H1 (cell line): ENCODE measurements at regions not wholly inside any gene's neighbourhood (a gene's known extent, or its start where the extent isn't known, plus 50 kb on each side); places are given as distances from the start of the nearest gene placed in this dataset.

ENCODE experiments used
- CTCF ChIA-PET: fragments of 300-600 bp; sonication (Branson Sonifier 250); formaldehyde crosslinking; loops from one replicate; lab custom pipeline; 2021; ENCODE audit not compliant: partially characterized antibody; lab: Charles Lee
- POLR2A ChIA-PET: fragments of 300-600 bp; sonication (Branson Sonifier 250); formaldehyde crosslinking; loops from one replicate; lab custom pipeline; 2021; ENCODE audit warnings: inconsistent platforms; ENCODE audit not compliant: partially characterized antibody; lab: Charles Lee
- DNase-seq, 2 experiments: peaks; one replicate each; pipeline versions ENCODE4 v3.0.0 to v3.0.0-alpha.2; 2010 to 2022; ENCODE audit warnings: low spot score in 2 of 2, low read depth in 1 of 2, mixed read lengths in 1 of 2
- FAIRE-seq: peaks from 2 replicates; lab custom pipeline; 2011; peaks lifted over from hg19 to GRCh38; lab: Jason Lieb, UNC
- H2AFZ ChIP-seq: 2 replicates; pipeline ENCODE4 v1.8.1; 2012; ENCODE audit warnings: low read length, inconsistent platforms
- H2AK5ac ChIP-seq: 2 replicates; pipeline ENCODE4 v1.6.1; 2013; ENCODE audit warnings: low read depth, low read length
- H2BK120ac ChIP-seq: replicated peaks from 2 replicates; pipeline ENCODE3; 2013; ENCODE audit warnings: low read depth, low read length, inconsistent platforms
- H2BK12ac ChIP-seq: 2 replicates; pipeline ENCODE4 v1.6.1; 2013; ENCODE audit warnings: low read depth, low read length
- H2BK15ac ChIP-seq: 2 replicates; pipeline ENCODE4 v1.6.1; 2013; ENCODE audit warnings: low read length
- H2BK20ac ChIP-seq: 2 replicates; pipeline ENCODE4 v1.6.1; 2013; ENCODE audit warnings: low read length
- H2BK5ac ChIP-seq: 2 replicates; pipeline ENCODE4 v1.6.1; 2013; ENCODE audit warnings: low read depth, low read length
- H3K14ac ChIP-seq: 2 replicates; pipeline ENCODE4 v1.6.1; 2013; ENCODE audit warnings: inconsistent platforms; ENCODE audit not compliant: insufficient read length
- H3K18ac ChIP-seq: 2 replicates; pipeline ENCODE4 v1.6.1; 2013; ENCODE audit warnings: low read length; ENCODE audit errors: extremely low read depth
- H3K23ac ChIP-seq: 2 replicates; pipeline ENCODE4 v1.6.1; 2013; ENCODE audit warnings: inconsistent platforms; ENCODE audit not compliant: insufficient read length
- H3K23me2 ChIP-seq: 2 replicates; pipeline ENCODE4 v1.6.1; 2013; ENCODE audit warnings: low read depth, low read length
- H3K27ac ChIP-seq: 2 replicates; pipeline ENCODE4 v1.6.1; 2011; ENCODE audit warnings: low read depth, low read length, inconsistent platforms
- H3K27me3 ChIP-seq, 4 experiments: replicated peaks in 1 of 4; 1 replicate in 1 of 4; 2 replicates in 3 of 4; pipeline versions ENCODE4 v1.6.1 to v1.8.1; 2011 to 2013; ENCODE audit warnings: low read length in 3 of 4, mild to moderate bottlenecking in 3 of 4, inconsistent platforms in 2 of 4, mixed read lengths in 2 of 4, moderate library complexity in 1 of 4; ENCODE audit not compliant: control insufficient read depth in 3 of 4, insufficient read depth in 3 of 4; ENCODE audit errors: extremely low read depth in 1 of 4
- H3K36me3 ChIP-seq, 4 experiments: 2 replicates each; pipeline versions ENCODE4 v1.6.1 to v1.8.1; 2011 to 2013; ENCODE audit warnings: mild to moderate bottlenecking in 4 of 4, low read length in 3 of 4, moderate library complexity in 2 of 4, control low read depth in 1 of 4, inconsistent platforms in 1 of 4; ENCODE audit not compliant: insufficient read depth in 4 of 4, control insufficient read depth in 2 of 4
- H3K4ac ChIP-seq: replicated peaks from 2 replicates; pipeline ENCODE3; 2013; ENCODE audit warnings: low read length, low read depth, mixed read lengths, inconsistent platforms; ENCODE audit not compliant: insufficient read length
- H3K4me1 ChIP-seq, 4 experiments: replicated peaks in 1 of 4; 1 replicate in 1 of 4; 2 replicates in 3 of 4; pipeline versions ENCODE4 v1.6.1 to v1.8.1; 2011 to 2013; ENCODE audit warnings: low read length in 3 of 4, inconsistent platforms in 2 of 4, mixed read lengths in 1 of 4; ENCODE audit not compliant: insufficient read depth in 4 of 4, control insufficient read depth in 3 of 4
- H3K4me2 ChIP-seq, 2 experiments: 2 replicates each; pipeline versions ENCODE4 v1.6.1 to v1.8.1; 2011 to 2013; ENCODE audit warnings: low read depth in 2 of 2, low read length in 2 of 2, control low read depth in 1 of 2, inconsistent platforms in 1 of 2, mild to moderate bottlenecking in 1 of 2; ENCODE audit not compliant: insufficient read depth in 1 of 2
- H3K4me3 ChIP-seq, 4 experiments: fragments of 200-600, 300-600 bp in 1 of 4; sonication (generic), shearing (Covaris generic), sonication (Bioruptor Twin) in 1 of 4; 2 replicates each; pipeline versions ENCODE4 v1.5.1 to v1.8.1; 2011 to 2016; ENCODE audit warnings: low read length in 4 of 4, low read depth in 3 of 4, control low read depth in 2 of 4, inconsistent platforms in 2 of 4, mild to moderate bottlenecking in 2 of 4, mixed read lengths in 1 of 4, moderate library complexity in 1 of 4; ENCODE audit not compliant: insufficient read depth in 2 of 4; ENCODE audit errors: extremely low read depth in 1 of 4
- H3K56ac ChIP-seq: replicated peaks from 2 replicates; pipeline ENCODE3; 2013; ENCODE audit warnings: low read depth, mild to moderate bottlenecking, mixed read lengths, low read length, inconsistent platforms; ENCODE audit not compliant: insufficient read length
- H3K79me1 ChIP-seq: 2 replicates; pipeline ENCODE4 v1.6.1; 2013; ENCODE audit warnings: low read depth, low read length, control low read depth
- H3K79me2 ChIP-seq, 2 experiments: 2 replicates each; pipeline versions ENCODE4 v1.6.1 to v1.8.1; 2012 to 2013; ENCODE audit warnings: low read length in 2 of 2, mild to moderate bottlenecking in 2 of 2, inconsistent platforms in 1 of 2; ENCODE audit not compliant: insufficient read depth in 2 of 2, control insufficient read depth in 1 of 2
- H3K9ac ChIP-seq, 4 experiments: replicated peaks in 1 of 4; 1 replicate in 1 of 4; 2 replicates in 3 of 4; pipeline versions ENCODE4 v1.6.1 to v1.8.1; 2011 to 2013; ENCODE audit warnings: low read depth in 3 of 4, low read length in 3 of 4, control low read depth in 2 of 4, mild to moderate bottlenecking in 2 of 4, moderate library complexity in 2 of 4, inconsistent platforms in 1 of 4; ENCODE audit errors: extremely low read depth in 1 of 4
- H3K9me3 ChIP-seq, 2 experiments: 2 replicates each; pipeline versions ENCODE4 v1.6.1 to v1.8.1; 2012 to 2013; ENCODE audit warnings: mild to moderate bottlenecking in 2 of 2, moderate library complexity in 2 of 2, control low read depth in 1 of 2, inconsistent platforms in 1 of 2, low read depth in 1 of 2, low read length in 1 of 2, mixed read lengths in 1 of 2; ENCODE audit not compliant: insufficient read depth in 2 of 2
- H4K20me1 ChIP-seq, 2 experiments: replicated peaks in 1 of 2; 2 replicates each; pipeline versions ENCODE3 to v1.8.1; 2011 to 2013; ENCODE audit warnings: inconsistent platforms in 2 of 2, low read length in 2 of 2, mild to moderate bottlenecking in 1 of 2; ENCODE audit not compliant: insufficient read depth in 2 of 2, control insufficient read depth in 1 of 2
- H4K5ac ChIP-seq: 2 replicates; pipeline ENCODE4 v1.6.1; 2013; ENCODE audit warnings: low read length, low read depth, mixed read lengths, inconsistent platforms; ENCODE audit not compliant: insufficient read length
- H4K8ac ChIP-seq: 2 replicates; pipeline ENCODE4 v1.8.0; 2013; ENCODE audit warnings: mild to moderate bottlenecking, moderate library complexity, low read length, inconsistent platforms; ENCODE audit not compliant: insufficient read depth; ENCODE audit errors: extremely low read depth
- H4K91ac ChIP-seq: replicated peaks from 2 replicates; pipeline ENCODE3; 2013; ENCODE audit warnings: low read length, mixed read lengths, inconsistent platforms; ENCODE audit not compliant: insufficient read length
- EP300 ChIP-seq, 2 experiments: IDR thresholded peaks; 1 replicate in 1 of 2; 2 replicates in 1 of 2; pipeline ENCODE4 v1.6.1; 2011 to 2012; ENCODE audit warnings: low read depth in 2 of 2, low read length in 2 of 2, mild to moderate bottlenecking in 2 of 2, borderline replicate concordance in 1 of 2, inconsistent platforms in 1 of 2, moderate library complexity in 1 of 2
- HDAC2 ChIP-seq, 2 experiments: fragments of 300-600 bp in 1 of 2; sonication (generic) in 1 of 2; IDR thresholded peaks; 2 replicates each; pipeline ENCODE4 v1.6.1; 2011 to 2012; ENCODE audit warnings: low read depth in 2 of 2, low read length in 2 of 2, mild to moderate bottlenecking in 2 of 2, moderate library complexity in 2 of 2, borderline replicate concordance in 1 of 2, inconsistent platforms in 1 of 2
- RXRA ChIP-seq: IDR thresholded peaks from 2 replicates; pipeline ENCODE4 v1.6.1; 2011; ENCODE audit warnings: low read depth, mild to moderate bottlenecking, low read length, moderate library complexity; ENCODE audit not compliant: insufficient read depth
- SIRT6 ChIP-seq: IDR thresholded peaks from one replicate; pipeline ENCODE4 v1.7.1; 2012; ENCODE audit warnings: low read length, inconsistent platforms
- SUZ12 ChIP-seq: fragments of 200-600 bp; sonication (generic); IDR thresholded peaks from 2 replicates; pipeline ENCODE4 v1.6.1; 2012; ENCODE audit warnings: mild to moderate bottlenecking, inconsistent platforms, low read length, moderate library complexity, mixed read lengths
- WGBS, 2 experiments: shearing (Covaris generic) in 1 of 2; methylation state at CpG; one replicate each; pipeline versions ENCODE4 v1.1.6 to v1.1.7; 2013 to 2015; ENCODE audit warnings: low lambda C conversion rate in 2 of 2, mixed read lengths in 2 of 2, inconsistent platforms in 1 of 2, low coverage in 1 of 2, missing lambda C conversion rate in 1 of 2; ENCODE audit not compliant: insufficient replicate concordance in 2 of 2, insufficient coverage in 1 of 2, insufficient read length in 1 of 2; ENCODE audit errors: extremely low coverage in 1 of 2, missing lambda C conversion rate in 1 of 2; 5-methylcytosine and 5-hydroxymethylcytosine counted together

- CTCF ChIA-PET: interaction anchor here (0.6 kb wide), 1 partner anchor 263 kb away, joined by 4 read pairs; no protein-coding TSS in a partner anchor
- H3K79me2 ChIP-seq: no peaks in the 10 kb centered on the region
- no peak for FAIRE-seq
- no peak overlapping the region for H3K9ac ChIP-seq
- H4K20me1 ChIP-seq: no peaks in the 10 kb centered on the region
- no peaks in the 10 kb centered on the region for H3K9me3 ChIP-seq
- H3K27ac ChIP-seq: no peak overlapping the region
- POLR2A ChIA-PET: no interaction called here
- no peak overlapping the region for H2AFZ ChIP-seq
- no peak overlapping the region for H3K4ac ChIP-seq
- H3K23ac ChIP-seq: no peak overlapping the region
- H3K56ac ChIP-seq: no peak overlapping the region
- H3K23me2 ChIP-seq: peaks cover 2% of the 10 kb centered on the region; the same call in 1 of the 2 replicates
- no peak overlapping the region for H2BK12ac ChIP-seq
- H2BK20ac ChIP-seq: no peak overlapping the region
- no peak overlapping the region for H4K91ac ChIP-seq
- H3K14ac ChIP-seq: no peak overlapping the region
- no peak overlapping the region for H2BK15ac ChIP-seq
- H3K18ac ChIP-seq: no peak overlapping the region
- H3K79me1 ChIP-seq: no peaks in the 10 kb centered on the region
- no peak overlapping the region for H3K4me3 ChIP-seq
- no peaks in the 10 kb centered on the region for H3K4me1 ChIP-seq
- H3K4me2 ChIP-seq: no peak overlapping the region
- 95% methylated on average over 3 of the region's 3 CpGs; no CpG with 5 or more reads in 1 of the 2 experiments for WGBS, 2 experiments
- H3K36me3 ChIP-seq: no peaks in the 10 kb centered on the region
- H4K8ac ChIP-seq: no peak overlapping the region
- H3K27me3 ChIP-seq: no peaks in the 10 kb centered on the region
- no peak overlapping the region for H2BK120ac ChIP-seq
- H4K5ac ChIP-seq: no peak overlapping the region
- no peak for DNase-seq
- no peak overlapping the region for H2BK5ac ChIP-seq
- TF ChIP-seq SUZ12 (no peak), HDAC2 (IDR thresholded peaks at IDR 0.05; ENCODE audit: borderline replicate concordance in 1 of 2, low read depth in 2 of 2, low read length in 2 of 2) (no peak), EP300 (IDR thresholded peaks at IDR 0.05; ENCODE audit: borderline replicate concordance in 1 of 2, low read depth in 2 of 2, low read length in 2 of 2) (no peak), SIRT6 (no peak), RXRA (no peak)
- TF ChIP-seq, all 59 proteins: peak for 0
- H2AK5ac ChIP-seq: no peak overlapping the region
Measured at GRCh38 chr20:55365745-55366144, 639.6 kb downstream of the CBLN4 start.
